Activated naive CD4-positive, alpha-beta T cell treated with anti-CD3 and anti-CD28 coated beads for 36 hours (primary cell): ENCODE measurements at regions not wholly inside any gene's neighbourhood (a gene's known extent, or its start where the extent isn't known, plus 50 kb on each side); places are given as distances from the start of the nearest gene placed in this dataset.
"Not testable (repeated sequence)": the region's sequence is repeated elsewhere in the genome, so short reads cannot be mapped to it uniquely, and the experiment has no call there.

Experiments used
- CTCF ChIA-PET: fragments of 350-600 bp; sonication (Branson Sonifier 250); formaldehyde crosslinking; loops from one replicate; lab custom pipeline; 2021; ENCODE audit warnings: antibody characterized with exemption; lab: Charles Lee
- DNase-seq: peaks from one replicate; pipeline ENCODE4 v3.0.0-alpha.2; 2020
- H3K27ac Mint-ChIP-seq: one replicate; pipeline ENCODE4 v1.8.0; 2021; ENCODE audit warnings: mild to moderate bottlenecking, mixed read lengths
- H3K27me3 Mint-ChIP-seq: one replicate; pipeline ENCODE4 v1.8.0; 2021; ENCODE audit warnings: low read depth, mixed read lengths
- H3K36me3 Mint-ChIP-seq: one replicate; pipeline ENCODE4 v1.8.0; 2021; ENCODE audit warnings: low read depth, mixed read lengths
- H3K4me1 Mint-ChIP-seq: one replicate; pipeline ENCODE4 v1.8.0; 2021; ENCODE audit warnings: low read depth, mixed read lengths
- H3K4me3 Mint-ChIP-seq: one replicate; pipeline ENCODE4 v1.8.0; 2021; ENCODE audit warnings: mild to moderate bottlenecking, moderate library complexity, mixed read lengths
- H3K9me3 Mint-ChIP-seq: one replicate; pipeline ENCODE4 v1.8.0; 2021; ENCODE audit warnings: mixed read lengths
- intact Hi-C: fragments of 100-400 bp; cut with micrococcal nuclease; formaldehyde crosslinking; loops from one replicate; pipeline ENCODE4 v1.15.1; 2023

DNA sequence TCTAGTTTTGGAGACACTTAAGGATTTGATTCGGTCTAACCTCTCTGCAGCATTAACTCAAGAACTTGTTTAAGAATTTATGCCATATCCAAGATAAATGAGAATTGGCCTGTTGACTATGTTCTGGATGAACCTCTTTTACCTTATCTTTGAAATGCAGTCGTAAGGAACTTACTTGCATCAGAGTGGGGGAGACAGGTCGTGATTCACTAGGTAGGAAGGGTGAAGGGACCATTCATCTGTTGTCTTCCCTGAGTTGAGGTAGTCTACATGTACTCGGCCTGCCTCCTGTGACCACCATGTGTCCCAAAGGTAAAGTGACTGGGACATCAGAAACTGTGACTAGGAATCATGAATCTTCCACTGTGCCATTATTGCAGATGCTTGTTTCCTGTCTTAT, 248.0 kb upstream of the P2RY1 start:
- Mint-ChIP-seq H3K27ac (no peak overlapping the region), H3K9me3 (no peaks in the 10 kb centered on the region), H3K4me1 (no peaks in the 10 kb centered on the region), H3K4me3 (no peak overlapping the region), H3K27me3 (no peaks in the 10 kb centered on the region), H3K36me3 (no peaks in the 10 kb centered on the region)
- intact Hi-C loops: no loop called here
- CTCF ChIA-PET: no interaction called here
- no peak for DNase-seq

DNA sequence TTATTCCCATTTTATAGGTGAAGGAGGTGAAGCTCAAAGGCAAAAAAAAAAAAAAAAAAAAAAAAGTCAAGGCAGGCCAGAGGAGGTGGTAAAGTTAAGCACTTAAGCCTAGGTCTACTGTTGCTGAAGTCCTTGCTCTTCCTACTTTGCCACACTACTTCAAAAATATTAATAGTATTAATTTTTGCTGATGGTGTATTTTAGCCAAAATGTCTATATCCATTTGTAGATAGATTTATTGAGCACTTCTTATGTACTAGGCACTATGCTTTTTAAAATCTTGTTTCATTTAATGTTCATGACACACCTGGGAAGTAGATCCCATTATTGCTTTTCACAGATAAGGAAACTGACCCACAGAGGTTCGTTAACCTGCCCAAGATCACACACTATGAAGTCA, 247.1 kb upstream of the P2RY1 start:
- Mint-ChIP-seq H3K27ac (no peak overlapping the region), H3K36me3 (no peaks in the 10 kb centered on the region), H3K4me3 (no peak overlapping the region), H3K27me3 (no peaks in the 10 kb centered on the region), H3K9me3 (no peaks in the 10 kb centered on the region), H3K4me1 (no peaks in the 10 kb centered on the region)
- intact Hi-C loops: no loop called here
- no peak for DNase-seq
- CTCF ChIA-PET: interaction anchor here (1.3 kb wide), 1 partner anchor 14 kb away, joined by 4 read pairs; no protein-coding TSS in a partner anchor

DNA sequence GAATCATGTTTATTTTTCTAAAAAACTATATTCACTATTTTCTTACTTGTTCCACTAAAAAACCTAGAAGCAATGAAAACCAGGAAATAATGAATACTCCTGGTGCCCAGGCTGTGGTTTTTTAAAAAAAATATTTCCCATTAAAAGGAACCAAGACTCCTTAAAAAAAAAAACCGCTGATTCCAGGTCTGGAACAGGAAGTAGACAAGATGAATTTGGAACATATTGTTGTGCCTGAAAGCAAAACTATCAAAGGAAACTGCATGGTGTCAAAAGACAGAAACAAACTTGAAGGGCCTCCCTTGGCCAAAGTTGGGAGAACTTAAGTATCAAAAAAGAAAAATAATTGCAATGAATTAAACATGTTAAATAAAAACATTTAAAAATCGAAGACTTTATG, 245.3 kb upstream of the P2RY1 start:
- CTCF ChIA-PET: no interaction called here
- Mint-ChIP-seq H3K27ac (no peak overlapping the region), H3K27me3 (no peaks in the 10 kb centered on the region), H3K9me3 (no peaks in the 10 kb centered on the region), H3K36me3 (no peaks in the 10 kb centered on the region), H3K4me1 (no peaks in the 10 kb centered on the region), H3K4me3 (no peak overlapping the region)
- intact Hi-C loops: no loop called here
- DNase-seq: no peak

DNA sequence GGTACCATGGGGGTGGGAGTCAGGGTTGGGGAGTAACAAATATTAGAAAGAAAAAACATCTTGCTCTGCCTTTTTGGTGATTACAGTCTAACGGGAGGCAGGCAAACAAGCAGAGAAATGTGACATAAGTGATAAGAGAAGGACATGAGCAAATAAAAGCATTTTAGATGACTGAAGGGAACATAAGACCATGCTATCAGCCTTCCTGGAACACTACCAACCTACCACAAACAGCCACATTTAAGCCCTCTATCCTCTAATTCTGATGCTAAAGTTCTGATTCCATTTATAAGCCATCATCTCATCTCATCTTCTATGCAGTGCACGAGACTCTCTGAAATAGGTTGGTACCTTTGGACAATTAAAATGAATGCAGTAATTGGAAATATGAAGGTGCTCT, 243.4 kb upstream of the P2RY1 start:
- DNase-seq: no peak
- Mint-ChIP-seq H3K36me3 (no peaks in the 10 kb centered on the region), H3K27me3 (no peaks in the 10 kb centered on the region), H3K4me1 (peaks cover 7% of the 10 kb centered on the region), H3K9me3 (no peaks in the 10 kb centered on the region), H3K27ac (no peak overlapping the region), H3K4me3 (no peak overlapping the region)
- intact Hi-C loops: no loop called here
- CTCF ChIA-PET: no interaction called here

DNA sequence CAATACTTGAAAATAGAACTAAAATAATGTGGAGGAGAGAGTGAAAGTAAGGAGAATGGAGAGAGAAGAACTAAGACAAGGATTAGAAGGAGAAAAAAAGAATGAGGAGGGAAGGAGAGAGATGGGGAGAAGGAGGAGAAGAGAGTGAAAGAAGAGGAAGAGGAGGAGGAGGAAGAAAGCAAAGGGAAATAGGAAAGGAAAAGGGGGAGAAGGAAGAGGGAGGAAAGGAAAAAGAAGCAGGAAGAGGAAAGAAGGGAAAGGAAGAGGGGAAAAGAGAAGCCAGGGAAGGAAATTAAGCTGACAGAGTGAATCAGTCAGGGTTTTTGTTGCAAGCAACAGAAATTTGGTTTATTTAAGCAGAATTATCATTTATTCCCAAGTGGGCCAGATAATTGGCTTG, 241.7 kb upstream of the P2RY1 start:
- Mint-ChIP-seq H3K4me3 (no peak overlapping the region), H3K27ac (no peak overlapping the region), H3K27me3 (no peaks in the 10 kb centered on the region), H3K9me3 (no peaks in the 10 kb centered on the region), H3K36me3 (no peaks in the 10 kb centered on the region), H3K4me1 (peaks cover 15% of the 10 kb centered on the region)
- CTCF ChIA-PET: no interaction called here
- intact Hi-C loops: no loop called here
- no peak for DNase-seq

DNA sequence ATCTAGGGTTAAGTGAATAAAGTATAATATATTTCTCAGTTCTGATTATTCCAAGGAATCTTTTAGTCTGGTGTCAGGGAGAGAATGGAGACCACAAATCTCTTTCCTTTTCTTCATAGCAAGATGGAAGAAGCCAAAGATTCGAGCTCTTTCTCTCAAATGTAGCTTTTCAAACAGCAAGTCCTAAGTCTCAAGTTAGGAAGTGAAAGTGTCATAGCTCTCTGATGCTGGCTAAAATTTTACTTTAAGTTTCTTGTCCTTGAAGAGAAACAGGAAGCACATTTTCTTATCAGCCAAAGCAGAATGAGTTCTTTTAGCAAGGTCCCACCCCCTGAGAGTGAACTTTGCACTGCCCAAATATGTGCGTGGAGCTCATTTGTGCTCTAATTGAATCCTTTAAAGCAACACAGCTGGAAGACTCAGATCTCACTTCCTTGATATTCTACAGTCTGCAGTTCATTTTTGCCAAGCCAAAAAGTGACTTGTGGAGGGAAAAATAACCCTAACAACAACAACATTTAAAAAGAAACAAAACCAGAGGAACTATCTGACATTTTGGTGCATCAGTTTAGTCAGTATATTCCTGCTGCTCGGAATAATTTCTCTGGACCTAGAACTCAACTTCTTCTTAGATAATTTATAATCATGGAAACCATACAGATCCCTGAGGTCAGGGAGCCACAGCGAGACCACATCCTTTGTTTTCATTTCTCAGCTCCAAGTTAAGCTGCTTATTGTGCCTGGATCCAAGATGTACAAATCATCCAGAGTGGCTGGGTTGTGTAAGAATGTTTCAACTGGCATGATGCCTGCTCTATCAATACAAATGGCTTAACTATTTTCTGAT, 238.7 kb upstream of the P2RY1 start:
- Mint-ChIP-seq H3K36me3 (no peaks in the 10 kb centered on the region), H3K27me3 (no peaks in the 10 kb centered on the region), H3K4me3 (no peak overlapping the region), H3K4me1 (peaks cover 15% of the 10 kb centered on the region), H3K9me3 (no peaks in the 10 kb centered on the region), H3K27ac (no peak overlapping the region)
- intact Hi-C loops: no loop called here
- peak; percentile 16 for DNase-seq
- CTCF ChIA-PET: interaction anchor here (1.2 kb wide), 1 partner anchor 121 kb away, joined by 3 read pairs; no protein-coding TSS in a partner anchor

DNA sequence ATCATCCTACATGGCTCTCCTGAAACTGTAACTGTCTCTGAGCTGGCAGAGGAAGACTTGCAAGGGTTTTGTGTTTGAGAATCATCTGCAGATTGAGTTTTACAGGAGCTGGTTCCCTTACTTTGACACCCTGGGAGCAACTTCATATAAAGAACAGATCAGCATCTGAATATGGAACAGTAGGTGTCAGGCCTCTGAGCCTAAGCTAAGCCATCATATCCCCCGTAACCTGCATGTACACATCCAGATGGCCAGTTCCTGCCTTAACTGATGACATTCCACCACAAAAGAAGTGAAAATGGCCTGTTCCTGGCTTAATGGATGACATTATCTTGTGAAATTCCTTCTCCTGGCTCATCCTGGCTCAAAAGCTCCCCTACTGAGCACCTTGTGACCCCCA, 238.1 kb upstream of the P2RY1 start:
- H3K27me3 Mint-ChIP-seq, intact Hi-C loops, H3K36me3 Mint-ChIP-seq, H3K9me3 Mint-ChIP-seq, CTCF ChIA-PET, H3K4me3 Mint-ChIP-seq, DNase-seq, H3K27ac Mint-ChIP-seq: not testable (repeated sequence)
- H3K4me1 Mint-ChIP-seq: peaks cover 15% of the 10 kb centered on the region

DNA sequence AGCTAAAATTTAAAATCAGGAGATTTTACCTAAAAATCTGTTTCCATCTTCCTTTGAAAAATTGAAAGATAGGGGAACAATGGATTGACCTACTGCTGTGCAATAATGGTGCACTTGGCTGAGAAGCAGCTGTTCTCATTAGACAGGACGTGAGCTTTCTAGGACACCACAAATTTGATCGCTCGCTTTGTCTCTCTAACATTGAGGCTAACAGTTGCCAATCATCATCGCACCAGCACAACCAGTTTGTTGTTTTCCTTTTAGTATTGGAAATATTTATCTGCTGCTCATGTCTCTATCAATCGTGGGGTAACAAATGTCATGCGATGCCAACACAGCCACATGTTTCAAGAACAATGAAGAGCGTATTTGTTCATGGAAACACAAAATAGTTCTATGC, 228.8 kb upstream of the P2RY1 start:
- CTCF ChIA-PET: no interaction called here
- Mint-ChIP-seq H3K9me3 (no peaks in the 10 kb centered on the region), H3K36me3 (no peaks in the 10 kb centered on the region), H3K4me1 (no peaks in the 10 kb centered on the region), H3K27ac (no peak overlapping the region), H3K27me3 (peaks cover 1% of the 10 kb centered on the region), H3K4me3 (no peak overlapping the region)
- intact Hi-C loops: no loop called here
- no peak for DNase-seq

DNA sequence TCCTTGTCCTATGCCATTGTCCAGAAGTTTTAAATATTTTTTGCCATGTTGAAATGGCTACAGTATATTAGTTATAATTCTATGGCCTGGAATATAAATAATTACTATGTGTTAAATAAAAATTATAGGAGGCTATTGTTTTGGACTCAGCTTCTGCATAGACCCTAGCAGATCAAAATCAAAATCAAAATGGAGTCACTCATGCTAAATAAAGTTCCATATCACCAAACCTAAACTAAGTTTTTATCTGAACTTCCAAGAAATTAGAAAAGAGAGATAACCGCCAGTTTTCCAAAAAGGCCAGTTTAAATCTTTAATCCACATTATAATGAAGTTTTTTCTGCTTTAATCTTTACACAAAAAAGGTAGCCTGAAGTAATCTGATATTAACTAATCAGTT, 227.8 kb upstream of the P2RY1 start:
- H3K4me1 Mint-ChIP-seq: no peaks in the 10 kb centered on the region
- H3K27me3 Mint-ChIP-seq: peaks cover 1% of the 10 kb centered on the region
- no peak overlapping the region for H3K4me3 Mint-ChIP-seq
- H3K9me3 Mint-ChIP-seq: no peaks in the 10 kb centered on the region
- no peak overlapping the region for H3K27ac Mint-ChIP-seq
- H3K36me3 Mint-ChIP-seq: no peaks in the 10 kb centered on the region
- no peak for DNase-seq
- CTCF ChIA-PET: no interaction called here
- intact Hi-C loops: no loop called here

DNA sequence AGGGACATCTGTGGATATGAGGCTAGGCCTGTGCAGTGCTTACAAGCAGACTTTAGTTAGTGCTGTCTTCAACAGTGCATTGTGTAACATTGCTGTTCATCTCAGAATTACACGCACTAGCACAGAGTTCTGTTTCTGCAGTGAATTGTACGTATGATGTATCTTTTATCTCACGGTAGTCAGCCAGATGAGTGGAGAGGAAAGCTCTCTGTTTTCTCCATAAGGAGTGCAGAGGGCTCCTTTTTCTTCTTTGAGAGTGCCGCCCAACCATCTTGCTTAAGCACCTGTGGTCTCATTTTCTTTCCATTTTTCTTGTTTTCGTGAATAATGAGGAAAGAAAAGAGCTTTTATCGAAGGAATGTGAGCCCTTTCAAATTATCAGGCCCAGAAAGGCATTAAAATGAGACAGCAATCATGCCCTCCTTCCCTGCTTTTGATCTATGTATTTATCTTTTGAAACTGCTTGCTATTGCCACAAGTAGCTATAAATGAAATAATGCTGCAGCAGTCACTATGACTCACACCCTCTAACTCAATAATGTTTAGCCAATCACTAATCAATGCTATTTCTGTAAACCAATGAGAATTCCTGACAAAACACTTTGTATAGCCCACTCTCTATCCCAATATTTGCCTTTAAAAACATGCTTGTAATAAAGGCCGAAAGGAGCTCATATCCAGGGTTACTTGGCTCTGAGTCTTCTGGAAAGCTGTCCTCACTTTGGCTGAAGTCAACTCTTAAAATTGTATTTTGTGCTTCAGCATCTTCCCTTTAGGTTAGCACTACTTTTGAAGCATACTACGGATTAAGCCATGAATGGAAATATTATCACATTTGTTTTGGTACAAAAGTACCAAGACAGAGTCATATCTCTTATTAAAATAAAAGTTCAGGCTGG, 226.0 kb upstream of the P2RY1 start:
- intact Hi-C loops: no loop called here
- Mint-ChIP-seq H3K9me3 (no peaks in the 10 kb centered on the region), H3K27ac (no peak overlapping the region), H3K4me3 (no peak overlapping the region), H3K27me3 (peaks cover 1% of the 10 kb centered on the region), H3K4me1 (no peaks in the 10 kb centered on the region), H3K36me3 (no peaks in the 10 kb centered on the region)
- CTCF ChIA-PET: interaction anchor here (0.5 kb wide), 1 partner anchor 541 kb away, joined by 4 read pairs; no protein-coding TSS in a partner anchor
- no peak for DNase-seq

DNA sequence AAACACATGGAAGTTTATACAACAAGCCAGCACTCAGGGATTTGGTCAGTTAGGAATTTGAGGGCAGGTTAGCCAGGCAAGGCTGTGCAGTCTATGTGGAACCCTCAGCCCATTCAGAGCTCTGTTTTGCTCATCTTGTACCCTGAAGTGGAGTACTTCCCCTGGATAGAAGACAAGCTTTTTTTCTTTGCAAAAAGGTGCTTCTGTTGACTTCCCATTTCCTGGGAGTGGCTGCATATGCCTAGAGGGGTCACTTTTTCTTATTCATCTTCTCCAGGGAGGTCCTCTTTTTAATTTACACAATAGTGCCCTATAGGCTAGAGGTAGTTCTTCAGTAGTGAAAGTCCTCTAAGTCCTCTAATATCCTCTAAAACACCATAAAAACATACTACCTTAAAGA, 225.0 kb upstream of the P2RY1 start:
- Mint-ChIP-seq H3K4me1 (no peaks in the 10 kb centered on the region), H3K9me3 (no peaks in the 10 kb centered on the region), H3K27ac (no peak overlapping the region), H3K4me3 (no peak overlapping the region), H3K27me3 (peaks cover 1% of the 10 kb centered on the region), H3K36me3 (no peaks in the 10 kb centered on the region)
- no peak for DNase-seq
- CTCF ChIA-PET: no interaction called here
- intact Hi-C loops: no loop called here

DNA sequence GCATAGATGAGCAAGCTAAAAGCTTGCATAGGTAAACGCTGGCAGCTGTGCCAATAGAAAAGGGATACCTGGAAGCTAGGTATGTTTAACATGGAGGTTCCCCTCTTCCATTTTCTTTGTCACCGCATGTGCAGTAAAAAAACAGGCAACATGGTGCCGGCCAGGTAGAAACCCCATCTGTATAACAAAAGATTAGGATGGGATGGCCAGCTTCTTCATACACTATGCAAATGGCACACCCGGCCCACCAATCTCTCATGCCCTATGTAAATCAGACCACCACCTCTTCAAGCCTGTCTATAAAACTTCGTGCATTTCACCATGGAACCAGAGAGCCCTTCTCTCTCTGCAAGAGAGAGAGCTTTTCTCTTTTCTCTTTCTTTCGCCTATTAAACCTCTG, 224.3 kb upstream of the P2RY1 start:
- H3K4me1 Mint-ChIP-seq: no peaks in the 10 kb centered on the region
- CTCF ChIA-PET: no interaction called here
- intact Hi-C loops: no loop called here

More for the DNA sequence above, 224.3 kb upstream of the P2RY1 start:
- no peaks in the 10 kb centered on the region for H3K9me3 Mint-ChIP-seq
- no peak for DNase-seq
- no peaks in the 10 kb centered on the region for H3K36me3 Mint-ChIP-seq
- H3K27ac Mint-ChIP-seq: no peak overlapping the region
- H3K27me3 Mint-ChIP-seq: peaks cover 1% of the 10 kb centered on the region
- H3K4me3 Mint-ChIP-seq: no peak overlapping the region
